ENCODE measurements at regions not wholly inside any gene's neighbourhood (a gene's known extent, or its start where the extent isn't known, plus 50 kb on each side); places are given as distances from the start of the nearest gene placed in this dataset.

- no peaks in the 10 kb centered on the region for H3K27me3 ChIP-seq
- 79 to 88% methylated on average over 1 of the region's 1 CpG for WGBS, 2 donors
- no peak for TF ChIP-seq EP300 (IDR thresholded peaks at IDR 0.05)
- no peak for TF ChIP-seq POLR2A (IDR thresholded peaks at IDR 0.05)
- TF ChIP-seq CTCF (IDR thresholded peaks at IDR 0.05), result no peak
These were observed 213.2 kb upstream of the CNTNAP5 start for GRCh38 chr2:123811846-123812245.

GRCh38 chr2:123816203-123816602 is 208.9 kb upstream of the CNTNAP5 start:
- Histone ChIP-seq H3K9me3 (no peaks in the 10 kb centered on the region), H3K27me3 (no peaks in the 10 kb centered on the region), H3K4me1 (no peaks in the 10 kb centered on the region), H3K4me3 (no peak overlapping the region), H3K27ac (no peak overlapping the region), H3K36me3 (no peaks in the 10 kb centered on the region)
- DNase-seq (ENCODE audit: low spot score in 2 of 2), result no peak
- TF ChIP-seq EP300 (IDR thresholded peaks at IDR 0.05) (no peak), CTCF (IDR thresholded peaks at IDR 0.05) (no peak), POLR2A (IDR thresholded peaks at IDR 0.05) (no peak)
- WGBS, 2 donors, result 47 to 76% methylated on average over 1 of the region's 1 CpG

More at GRCh38 chr2:123811846-123812245, 213.2 kb upstream of the CNTNAP5 start:
- Histone ChIP-seq H3K4me1 (no peaks in the 10 kb centered on the region), H3K27ac (no peak overlapping the region), H3K4me3 (no peak overlapping the region), H3K36me3 (no peaks in the 10 kb centered on the region), H3K9me3 (peaks cover 0 to 31% (median 4%) of the 10 kb centered on the region in 4 donors)
- no peak for DNase-seq (ENCODE audit: low spot score in 2 of 2)

GRCh38 chr2:123816928-123817327 is 208.2 kb upstream of the CNTNAP5 start:
- Histone ChIP-seq H3K9me3 (no peaks in the 10 kb centered on the region), H3K4me1 (no peaks in the 10 kb centered on the region), H3K4me3 (no peak overlapping the region), H3K36me3 (no peaks in the 10 kb centered on the region), H3K27ac (no peak overlapping the region), H3K27me3 (no peaks in the 10 kb centered on the region)
- no peak for TF ChIP-seq POLR2A (IDR thresholded peaks at IDR 0.05)
- TF ChIP-seq EP300 (IDR thresholded peaks at IDR 0.05), result no peak
- no peak for TF ChIP-seq CTCF (IDR thresholded peaks at IDR 0.05)
- no peak for DNase-seq (ENCODE audit: low spot score in 2 of 2)

GRCh38 chr2:123826729-123827271 is 198.3 kb upstream of the CNTNAP5 start:
- TF ChIP-seq EP300 (IDR thresholded peaks at IDR 0.05) (no peak), CTCF (IDR thresholded peaks at IDR 0.05) (no peak), POLR2A (IDR thresholded peaks at IDR 0.05) (no peak)
- H3K27ac ChIP-seq, result no peak overlapping the region
- peaks cover 0 to 13% (median 0%) of the 10 kb centered on the region in 4 donors for H3K9me3 ChIP-seq
- no peaks in the 10 kb centered on the region for H3K27me3 ChIP-seq
- no peak for DNase-seq (ENCODE audit: low spot score in 2 of 2)
- no peak overlapping the region for H3K4me3 ChIP-seq
- no peaks in the 10 kb centered on the region for H3K4me1 ChIP-seq
- WGBS, 2 donors, result 97% methylated on average over 5 to 26 of the region's 26 CpGs
- H3K36me3 ChIP-seq, result no peaks in the 10 kb centered on the region

- no peak overlapping the region for H3K27ac ChIP-seq
- H3K27me3 ChIP-seq, result no peaks in the 10 kb centered on the region
- TF ChIP-seq CTCF (IDR thresholded peaks at IDR 0.05) (no peak), POLR2A (IDR thresholded peaks at IDR 0.05) (no peak), EP300 (IDR thresholded peaks at IDR 0.05) (no peak)
- H3K9me3 ChIP-seq, result peaks cover 0 to 34% (median 1%) of the 10 kb centered on the region in 4 donors
- H3K4me3 ChIP-seq, result no peak overlapping the region
- no peaks in the 10 kb centered on the region for H3K36me3 ChIP-seq
- no peak for DNase-seq (ENCODE audit: low spot score in 2 of 2)
- H3K4me1 ChIP-seq, result no peaks in the 10 kb centered on the region
These were observed 185.8 kb upstream of the CNTNAP5 start for GRCh38 chr2:123839326-123839725.

Measured in tibial nerve (tissue), 4 donors.